ENCODE measurements at regions not wholly inside any gene's neighbourhood (a gene's known extent, or its start where the extent isn't known, plus 50 kb on each side); places are given as distances from the start of the nearest gene placed in this dataset.

- H3K27ac Mint-ChIP-seq: no peak overlapping the region
- H3K4me3 Mint-ChIP-seq: no peak overlapping the region
- no peaks in the 10 kb centered on the region for H3K36me3 Mint-ChIP-seq (ENCODE audit: low read depth)
- no peaks in the 10 kb centered on the region for H3K4me1 Mint-ChIP-seq (ENCODE audit: low read depth)
- H3K27me3 Mint-ChIP-seq: peaks cover 22% of the 10 kb centered on the region
- DNase-seq: no peak
- H3K9me3 Mint-ChIP-seq: no peaks in the 10 kb centered on the region
Observed at GRCh38 chr15:62592920-62593319, 427.8 kb upstream of the C2CD4B start.

GRCh38 chr15:62593681-62594399, 428.8 kb upstream of the C2CD4B start:
- no peak for DNase-seq
- no peaks in the 10 kb centered on the region for H3K4me1 Mint-ChIP-seq (ENCODE audit: low read depth)
- no peaks in the 10 kb centered on the region for H3K36me3 Mint-ChIP-seq (ENCODE audit: low read depth)
- no peak overlapping the region for H3K27ac Mint-ChIP-seq
- no peak overlapping the region for H3K4me3 Mint-ChIP-seq
- peaks cover 27% of the 10 kb centered on the region for H3K27me3 Mint-ChIP-seq
- no peaks in the 10 kb centered on the region for H3K9me3 Mint-ChIP-seq

DNA sequence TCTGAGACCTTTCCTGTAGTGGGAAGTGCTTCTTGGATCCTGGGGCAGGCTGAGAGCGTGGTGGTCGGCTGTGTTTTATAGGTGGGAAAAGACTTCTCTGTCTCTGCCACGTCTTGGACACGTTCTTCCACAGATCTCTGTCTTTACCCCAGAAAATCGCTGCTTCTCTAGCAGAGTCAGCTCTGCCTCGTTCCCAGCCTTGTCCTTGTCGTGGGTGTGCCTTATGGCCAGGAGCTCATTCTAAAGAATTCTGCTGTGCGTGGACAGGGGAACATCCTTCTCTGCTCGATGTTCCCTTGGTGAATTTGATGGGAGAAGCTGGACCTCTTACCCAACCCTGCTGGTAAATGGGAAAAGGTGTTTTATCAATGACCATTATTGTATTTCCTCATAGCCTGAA, 433.1 kb upstream of the C2CD4B start:
- Mint-ChIP-seq H3K36me3 (ENCODE audit: low read depth) (no peaks in the 10 kb centered on the region), H3K4me1 (ENCODE audit: low read depth) (no peaks in the 10 kb centered on the region), H3K9me3 (no peaks in the 10 kb centered on the region), H3K27ac (no peak overlapping the region), H3K27me3 (peaks cover 22% of the 10 kb centered on the region), H3K4me3 (no peak overlapping the region)
- no peak for DNase-seq

DNA sequence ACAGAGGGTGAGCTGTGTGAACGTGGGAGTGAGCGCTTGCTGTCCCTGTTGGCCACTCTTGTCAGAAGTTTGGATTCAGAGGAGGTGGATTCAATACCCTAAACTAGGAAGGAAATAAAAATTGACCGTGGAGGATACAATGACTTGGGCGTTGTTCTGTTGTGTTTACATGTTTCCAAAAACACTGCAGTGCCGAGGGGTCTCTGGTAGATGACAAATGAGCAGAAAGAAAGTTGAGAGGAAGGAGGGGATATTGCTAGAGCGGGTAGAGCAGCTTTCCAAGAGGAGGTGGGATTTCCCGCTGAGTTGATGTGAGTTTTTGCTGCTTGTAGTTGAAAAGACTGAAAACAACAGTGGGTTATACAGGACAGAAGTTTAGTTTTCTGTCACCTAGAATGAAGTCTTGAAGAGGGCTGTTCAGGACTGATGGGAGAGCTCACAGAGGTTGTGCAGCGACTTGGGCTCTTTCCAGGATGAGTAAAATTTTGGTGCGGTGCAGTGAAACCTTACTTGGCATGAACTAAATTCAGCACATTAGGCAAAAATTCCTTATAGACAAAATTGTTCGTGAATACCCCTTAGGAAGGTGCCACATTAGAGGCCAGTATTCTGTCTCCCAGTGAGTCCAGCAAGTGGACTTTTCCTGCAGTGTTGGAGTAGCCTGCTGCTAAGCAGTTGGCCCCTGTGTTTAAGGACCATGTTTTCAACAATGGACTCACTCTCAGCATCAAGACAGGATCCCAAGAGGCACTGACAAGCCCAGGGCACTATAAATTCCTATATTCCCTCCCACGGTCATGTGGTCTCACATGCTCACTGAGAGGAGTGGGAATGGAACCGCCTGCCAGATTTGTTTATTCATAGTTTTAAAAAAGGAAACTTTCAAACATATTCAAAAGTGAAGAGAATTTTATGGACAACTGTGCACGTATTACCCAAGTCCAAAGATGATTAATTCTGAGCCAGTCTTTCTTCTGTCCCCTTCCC, 435.0 kb upstream of the C2CD4B start:
- no peak for DNase-seq
- Mint-ChIP-seq H3K4me3 (no peak overlapping the region), H3K4me1 (ENCODE audit: low read depth) (no peaks in the 10 kb centered on the region), H3K27me3 (peaks cover 24% of the 10 kb centered on the region), H3K27ac (no peak overlapping the region), H3K36me3 (ENCODE audit: low read depth) (no peaks in the 10 kb centered on the region), H3K9me3 (no peaks in the 10 kb centered on the region)

GRCh38 chr15:62601777-62602545, 436.9 kb upstream of the C2CD4B start:
- H3K4me1 Mint-ChIP-seq (ENCODE audit: low read depth): no peaks in the 10 kb centered on the region
- H3K27ac Mint-ChIP-seq: no peak overlapping the region
- DNase-seq: no peak
- no peaks in the 10 kb centered on the region for H3K9me3 Mint-ChIP-seq
- no peak overlapping the region for H3K4me3 Mint-ChIP-seq
- H3K36me3 Mint-ChIP-seq (ENCODE audit: low read depth): no peaks in the 10 kb centered on the region
- H3K27me3 Mint-ChIP-seq: peaks cover 21% of the 10 kb centered on the region

- no peak overlapping the region for H3K27ac Mint-ChIP-seq
Observed at GRCh38 chr15:62603742-62604141, 438.7 kb upstream of the C2CD4B start.

GRCh38 chr15:62605282-62605681, 437.3 kb upstream of the TPM1 start:
- Mint-ChIP-seq H3K4me1 (ENCODE audit: low read depth) (no peaks in the 10 kb centered on the region), H3K4me3 (no peak overlapping the region), H3K36me3 (ENCODE audit: low read depth) (no peaks in the 10 kb centered on the region), H3K27me3 (peaks cover 20% of the 10 kb centered on the region), H3K27ac (no peak overlapping the region), H3K9me3 (no peaks in the 10 kb centered on the region)
- DNase-seq: no peak

More at GRCh38 chr15:62603742-62604141, 438.7 kb upstream of the C2CD4B start:
- Mint-ChIP-seq H3K9me3 (no peaks in the 10 kb centered on the region), H3K4me3 (no peak overlapping the region), H3K27me3 (peaks cover 23% of the 10 kb centered on the region), H3K4me1 (ENCODE audit: low read depth) (no peaks in the 10 kb centered on the region), H3K36me3 (ENCODE audit: low read depth) (no peaks in the 10 kb centered on the region)
- DNase-seq: no peak

- no peak overlapping the region for H3K4me3 Mint-ChIP-seq
- DNase-seq: no peak
- H3K36me3 Mint-ChIP-seq (ENCODE audit: low read depth): no peaks in the 10 kb centered on the region
- H3K4me1 Mint-ChIP-seq (ENCODE audit: low read depth): no peaks in the 10 kb centered on the region
- H3K27me3 Mint-ChIP-seq: peaks cover 24% of the 10 kb centered on the region
- no peaks in the 10 kb centered on the region for H3K9me3 Mint-ChIP-seq
- no peak overlapping the region for H3K27ac Mint-ChIP-seq
Observed at GRCh38 chr15:62606376-62607113, 436.0 kb upstream of the TPM1 start.

DNA sequence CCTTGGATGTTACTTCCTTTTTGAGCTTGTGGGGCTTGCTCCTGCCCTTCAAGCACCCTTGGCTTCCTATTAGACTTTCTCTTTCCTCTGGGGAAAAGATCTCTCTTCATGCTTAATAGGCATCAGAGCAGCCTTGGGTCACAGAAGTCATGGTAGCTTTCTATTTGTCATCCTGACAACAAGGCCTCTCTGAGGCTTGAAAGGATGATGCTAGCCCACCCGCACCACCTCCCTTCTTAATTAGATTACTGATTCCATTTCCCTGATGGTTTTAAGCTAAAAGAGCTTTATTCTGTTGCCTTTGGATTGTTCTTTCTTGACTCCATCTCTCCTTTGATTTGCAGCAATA, 435.5 kb upstream of the TPM1 start:
- Mint-ChIP-seq H3K36me3 (ENCODE audit: low read depth) (no peaks in the 10 kb centered on the region), H3K4me1 (ENCODE audit: low read depth) (no peaks in the 10 kb centered on the region), H3K27ac (no peak overlapping the region), H3K4me3 (no peak overlapping the region), H3K9me3 (no peaks in the 10 kb centered on the region), H3K27me3 (peaks cover 21% of the 10 kb centered on the region)
- no peak for DNase-seq

DNA sequence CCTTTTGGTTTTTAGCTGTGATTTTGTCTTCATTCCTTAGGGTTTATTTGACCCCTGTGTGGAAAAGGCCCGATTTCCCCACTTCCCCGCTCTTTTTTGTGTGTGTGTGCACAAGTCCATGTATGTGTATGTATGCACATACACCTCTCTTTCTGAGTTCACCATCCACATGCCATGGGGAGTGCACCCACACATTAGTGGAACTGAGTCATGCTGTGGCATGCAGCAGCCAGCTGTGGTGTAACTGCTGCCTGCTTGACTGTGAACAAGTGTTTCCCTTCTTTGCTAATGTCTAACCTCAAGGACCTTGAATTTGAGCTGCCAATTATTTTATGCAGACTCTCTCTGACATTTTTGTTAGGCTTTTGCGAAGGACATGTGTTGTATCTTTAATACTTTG, 434.9 kb upstream of the TPM1 start:
- no peak overlapping the region for H3K27ac Mint-ChIP-seq
- peaks cover 21% of the 10 kb centered on the region for H3K27me3 Mint-ChIP-seq
- no peaks in the 10 kb centered on the region for H3K9me3 Mint-ChIP-seq
- no peak overlapping the region for H3K4me3 Mint-ChIP-seq
- no peaks in the 10 kb centered on the region for H3K4me1 Mint-ChIP-seq (ENCODE audit: low read depth)
- H3K36me3 Mint-ChIP-seq (ENCODE audit: low read depth): no peaks in the 10 kb centered on the region
- no peak for DNase-seq

- Mint-ChIP-seq H3K4me3 (no peak overlapping the region), H3K9me3 (no peaks in the 10 kb centered on the region), H3K36me3 (ENCODE audit: low read depth) (no peaks in the 10 kb centered on the region), H3K4me1 (ENCODE audit: low read depth) (no peaks in the 10 kb centered on the region), H3K27me3 (peaks cover 23% of the 10 kb centered on the region), H3K27ac (no peak overlapping the region)
- DNase-seq: no peak
Observed at GRCh38 chr15:62608369-62608768, 434.2 kb upstream of the TPM1 start.

DNA sequence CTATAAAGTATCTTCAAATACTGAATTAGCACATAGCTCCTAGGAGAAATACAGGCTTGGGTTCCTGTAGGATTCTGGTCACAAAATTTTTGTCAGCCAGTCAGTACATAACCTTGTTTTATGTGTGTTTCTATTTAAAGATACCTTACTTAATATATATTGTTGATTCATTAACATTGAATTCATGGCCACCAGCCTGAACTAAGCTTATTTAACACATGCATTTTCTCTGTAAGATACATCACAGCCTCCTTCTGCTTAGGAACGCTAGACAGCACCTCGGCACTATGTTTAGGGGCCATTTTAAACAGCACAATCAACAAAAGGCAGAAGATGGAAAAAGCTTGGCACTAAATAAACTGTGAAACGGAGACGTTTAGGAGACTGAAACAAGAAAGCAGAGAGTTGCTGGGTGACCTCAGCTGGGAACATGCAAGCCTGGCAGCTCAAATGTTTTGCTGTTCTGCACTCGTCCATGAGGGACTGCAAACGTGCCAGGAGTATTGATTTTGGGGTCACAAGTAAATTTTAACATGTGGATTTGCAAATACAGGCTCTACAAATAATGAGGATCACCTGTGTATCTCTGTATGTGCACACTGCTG, 432.2 kb upstream of the TPM1 start:
- Mint-ChIP-seq H3K4me3 (no peak overlapping the region), H3K27ac (no peak overlapping the region), H3K4me1 (ENCODE audit: low read depth) (no peaks in the 10 kb centered on the region), H3K9me3 (no peaks in the 10 kb centered on the region), H3K36me3 (ENCODE audit: low read depth) (no peaks in the 10 kb centered on the region), H3K27me3 (peaks cover 20% of the 10 kb centered on the region)
- no peak for DNase-seq

- H3K36me3 Mint-ChIP-seq (ENCODE audit: low read depth): no peaks in the 10 kb centered on the region
- H3K4me3 Mint-ChIP-seq: no peak overlapping the region
- no peak overlapping the region for H3K27ac Mint-ChIP-seq
- H3K4me1 Mint-ChIP-seq (ENCODE audit: low read depth): no peaks in the 10 kb centered on the region
- peaks cover 20% of the 10 kb centered on the region for H3K27me3 Mint-ChIP-seq
- no peaks in the 10 kb centered on the region for H3K9me3 Mint-ChIP-seq
- DNase-seq: no peak
Observed at GRCh38 chr15:62611002-62611401, 431.5 kb upstream of the TPM1 start.

Data from activated T-cell treated with anti-CD3 and anti-CD28 coated beads, Interleukin-2, amount 50 U/mL, for 24 hours (primary cell).